GM06990 (cell line): ENCODE measurements at regions not wholly inside any gene's neighbourhood (a gene's known extent, or its start where the extent isn't known, plus 50 kb on each side); places are given as distances from the start of the nearest gene placed in this dataset.

Experiments
- DNase-seq: peaks from one replicate; pipeline ENCODE4 v3.0.0-alpha.2; 2011; ENCODE audit not compliant: insufficient read length; ENCODE audit errors: extremely low read depth
- H3K27me3 ChIP-seq: replicated peaks from 2 replicates; pipeline ENCODE4 v1.6.0; 2011; ENCODE audit warnings: low read length; ENCODE audit not compliant: control insufficient read depth, insufficient read depth
- H3K36me3 ChIP-seq: 2 replicates; pipeline ENCODE4 v1.5.1; 2011; ENCODE audit warnings: low read length; ENCODE audit not compliant: control insufficient read depth, insufficient read depth
- H3K4me3 ChIP-seq: replicated peaks from 2 replicates; pipeline ENCODE4 v1.5.1; 2011; ENCODE audit warnings: low read depth, mild to moderate bottlenecking, control low read depth, low read length
- TF ChIP-seq, protein P1 (sequence below): IDR thresholded peaks from 2 replicates; pipeline ENCODE4 v1.5.1; 2011; ENCODE audit warnings: low read length, control low read depth, mild to moderate bottlenecking, inconsistent platforms; ENCODE audit not compliant: insufficient read depth, poor library complexity, severe bottlenecking

- Histone ChIP-seq H3K27me3 (no peaks in the 10 kb centered on the region), H3K4me3 (no peak overlapping the region), H3K36me3 (no peaks in the 10 kb centered on the region)
- TF ChIP-seq, protein P1, sequence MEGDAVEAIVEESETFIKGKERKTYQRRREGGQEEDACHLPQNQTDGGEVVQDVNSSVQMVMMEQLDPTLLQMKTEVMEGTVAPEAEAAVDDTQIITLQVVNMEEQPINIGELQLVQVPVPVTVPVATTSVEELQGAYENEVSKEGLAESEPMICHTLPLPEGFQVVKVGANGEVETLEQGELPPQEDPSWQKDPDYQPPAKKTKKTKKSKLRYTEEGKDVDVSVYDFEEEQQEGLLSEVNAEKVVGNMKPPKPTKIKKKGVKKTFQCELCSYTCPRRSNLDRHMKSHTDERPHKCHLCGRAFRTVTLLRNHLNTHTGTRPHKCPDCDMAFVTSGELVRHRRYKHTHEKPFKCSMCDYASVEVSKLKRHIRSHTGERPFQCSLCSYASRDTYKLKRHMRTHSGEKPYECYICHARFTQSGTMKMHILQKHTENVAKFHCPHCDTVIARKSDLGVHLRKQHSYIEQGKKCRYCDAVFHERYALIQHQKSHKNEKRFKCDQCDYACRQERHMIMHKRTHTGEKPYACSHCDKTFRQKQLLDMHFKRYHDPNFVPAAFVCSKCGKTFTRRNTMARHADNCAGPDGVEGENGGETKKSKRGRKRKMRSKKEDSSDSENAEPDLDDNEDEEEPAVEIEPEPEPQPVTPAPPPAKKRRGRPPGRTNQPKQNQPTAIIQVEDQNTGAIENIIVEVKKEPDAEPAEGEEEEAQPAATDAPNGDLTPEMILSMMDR: no peak
- DNase-seq: no peak
Measured at GRCh38 chr10:78428579-78428978, 394.9 kb downstream of the RPS24 start.

GRCh38 chr10:78429984-78430383 is 396.3 kb downstream of the RPS24 start:
- TF ChIP-seq, protein P1: no peak
- H3K4me3 ChIP-seq: no peak overlapping the region
- H3K27me3 ChIP-seq: no peaks in the 10 kb centered on the region; the same call in 1 of the 2 replicates
- no peaks in the 10 kb centered on the region for H3K36me3 ChIP-seq
- no peak for DNase-seq

DNA sequence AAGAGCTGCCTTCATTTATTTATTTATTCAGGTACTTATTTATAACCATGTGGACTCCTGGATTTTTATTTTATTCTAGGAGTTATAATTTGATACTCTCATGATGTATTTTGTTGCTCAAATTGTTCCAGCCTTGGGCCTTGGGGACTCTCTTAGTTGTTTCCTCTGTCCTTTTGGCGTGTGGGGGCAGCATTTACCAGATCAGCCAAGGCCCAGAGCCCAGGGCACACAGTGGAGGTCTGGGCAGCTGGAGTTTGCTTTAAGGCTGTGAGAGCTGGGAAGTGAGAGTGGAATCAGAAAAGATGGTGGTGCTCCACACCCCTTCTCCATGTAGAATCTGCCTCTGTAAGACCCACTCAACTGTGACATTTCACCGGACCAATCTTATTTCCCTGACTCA is 398.9 kb downstream of the RPS24 start:
- Histone ChIP-seq H3K36me3 (no peaks in the 10 kb centered on the region), H3K4me3 (no peak overlapping the region), H3K27me3 (no peaks in the 10 kb centered on the region; the same call in 1 of the 2 replicates)
- TF ChIP-seq, protein P1: no peak
- DNase-seq: no peak

DNA sequence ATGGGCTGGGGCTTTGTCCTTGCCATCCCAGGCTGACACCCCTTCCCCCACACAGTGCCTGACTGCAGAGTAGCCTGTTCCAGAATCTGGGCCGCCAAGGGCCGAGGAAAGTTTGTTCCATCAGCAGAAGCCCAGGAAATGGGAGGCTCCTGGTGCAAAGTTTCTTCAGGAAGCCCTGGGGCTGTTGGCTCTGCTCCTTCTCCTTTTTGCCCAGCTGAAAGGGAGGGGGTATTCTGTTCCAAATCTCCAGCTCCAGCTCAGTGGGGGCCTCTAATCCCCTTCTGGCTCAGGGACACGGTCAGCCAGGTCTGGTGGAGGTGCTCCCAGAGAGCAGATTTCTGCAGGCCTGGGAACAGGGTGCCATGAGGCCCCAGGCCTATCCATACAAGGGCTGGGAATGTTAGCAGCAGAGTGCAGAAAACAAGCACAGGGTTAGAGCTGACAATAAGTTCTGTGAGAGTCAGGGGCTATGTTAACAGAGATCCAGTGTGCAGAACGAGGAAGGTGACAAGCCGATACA is 399.5 kb downstream of the RPS24 start:
- TF ChIP-seq, protein P1: no peak
- H3K36me3 ChIP-seq: no peaks in the 10 kb centered on the region
- no peaks in the 10 kb centered on the region; the same call in 1 of the 2 replicates for H3K27me3 ChIP-seq
- no peak for DNase-seq
- no peak overlapping the region for H3K4me3 ChIP-seq

DNA sequence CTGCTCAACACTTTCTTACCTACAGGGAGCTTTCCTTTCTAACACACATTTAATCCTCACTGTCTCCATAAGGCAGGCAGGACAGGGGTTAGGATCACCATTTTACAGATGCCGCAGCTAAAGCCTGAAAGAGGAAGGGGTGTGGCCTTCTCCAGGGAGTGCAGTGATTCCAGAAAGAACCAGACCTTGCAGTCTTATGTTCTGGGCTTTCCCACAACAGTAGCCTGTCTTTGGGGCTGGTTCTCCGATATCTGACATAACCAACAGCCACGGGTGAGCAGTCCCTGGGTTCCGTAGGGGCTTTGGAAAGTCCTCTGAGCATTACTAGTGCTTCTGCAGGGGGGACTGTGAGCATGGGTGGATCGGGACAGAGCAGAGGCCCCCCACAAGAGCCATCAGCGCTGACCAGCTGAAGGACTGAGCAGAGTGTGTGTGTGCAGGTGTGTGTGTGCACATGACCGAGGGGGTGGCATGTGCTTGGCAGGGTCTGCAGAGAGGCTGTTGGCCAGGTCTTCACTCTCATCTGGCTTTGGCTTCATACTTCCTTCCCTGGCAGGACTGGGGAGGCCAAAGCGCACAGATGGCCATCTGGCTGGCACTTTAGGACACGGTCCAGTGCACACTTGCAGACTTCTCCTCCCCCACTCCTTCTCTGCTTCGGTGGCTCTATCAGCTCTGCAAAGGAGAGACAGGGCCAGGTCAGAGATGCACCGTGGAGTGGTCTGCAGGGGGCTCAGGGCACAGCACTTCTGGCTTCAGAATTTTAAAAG is 400.3 kb downstream of the RPS24 start:
- DNase-seq: no peak
- TF ChIP-seq, protein P1: no peak
- Histone ChIP-seq H3K27me3 (no peaks in the 10 kb centered on the region; the same call in 1 of the 2 replicates), H3K36me3 (no peaks in the 10 kb centered on the region), H3K4me3 (no peak overlapping the region)
